ENCODE measurements at regions not wholly inside any gene's neighbourhood (a gene's known extent, or its start where the extent isn't known, plus 50 kb on each side); places are given as distances from the start of the nearest gene placed in this dataset.

DNA sequence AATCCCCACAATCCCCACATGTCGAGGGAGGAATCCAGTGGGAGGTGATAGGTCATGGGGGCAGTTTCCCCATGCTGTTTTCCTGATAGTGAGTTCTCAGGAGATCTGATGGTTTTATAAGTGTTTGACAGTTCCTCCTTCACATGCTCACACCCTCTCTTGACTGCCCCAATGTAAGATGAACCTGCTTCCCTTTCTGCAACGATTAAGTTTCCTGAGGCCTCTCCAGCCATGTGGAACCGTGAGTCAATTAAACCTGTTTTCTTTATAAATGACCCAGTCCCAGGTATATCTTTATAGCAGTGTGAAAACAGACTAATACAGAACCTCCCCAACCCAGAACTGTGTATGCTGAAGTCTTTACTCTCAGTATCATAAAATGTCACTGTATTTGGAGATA is 289.5 kb upstream of the MMADHC start:
- Histone ChIP-seq H3K4me3 (no peak overlapping the region), H3K27me3 (no peaks in the 10 kb centered on the region), H3K4me1 (no peaks in the 10 kb centered on the region), H3K9me3 (no peaks in the 10 kb centered on the region), H3K36me3 (no peaks in the 10 kb centered on the region), H3K27ac (no peak overlapping the region)
- in situ Hi-C loops (cut with MboI; ENCODE audit: low pct_ligation_motif_present in 1 of 4, low pct_unique_long_range_greater_than_20kb in 1 of 4, low sequenced_read_pairs in 3 of 4): no loop called here
- no peak for DNase-seq
- TF ChIP-seq POLR2AphosphoS5 (IDR thresholded peaks at IDR 0.05): no peak
- no peak for TF ChIP-seq POLR2A (IDR thresholded peaks at IDR 0.05)
- TF ChIP-seq, protein P1, sequence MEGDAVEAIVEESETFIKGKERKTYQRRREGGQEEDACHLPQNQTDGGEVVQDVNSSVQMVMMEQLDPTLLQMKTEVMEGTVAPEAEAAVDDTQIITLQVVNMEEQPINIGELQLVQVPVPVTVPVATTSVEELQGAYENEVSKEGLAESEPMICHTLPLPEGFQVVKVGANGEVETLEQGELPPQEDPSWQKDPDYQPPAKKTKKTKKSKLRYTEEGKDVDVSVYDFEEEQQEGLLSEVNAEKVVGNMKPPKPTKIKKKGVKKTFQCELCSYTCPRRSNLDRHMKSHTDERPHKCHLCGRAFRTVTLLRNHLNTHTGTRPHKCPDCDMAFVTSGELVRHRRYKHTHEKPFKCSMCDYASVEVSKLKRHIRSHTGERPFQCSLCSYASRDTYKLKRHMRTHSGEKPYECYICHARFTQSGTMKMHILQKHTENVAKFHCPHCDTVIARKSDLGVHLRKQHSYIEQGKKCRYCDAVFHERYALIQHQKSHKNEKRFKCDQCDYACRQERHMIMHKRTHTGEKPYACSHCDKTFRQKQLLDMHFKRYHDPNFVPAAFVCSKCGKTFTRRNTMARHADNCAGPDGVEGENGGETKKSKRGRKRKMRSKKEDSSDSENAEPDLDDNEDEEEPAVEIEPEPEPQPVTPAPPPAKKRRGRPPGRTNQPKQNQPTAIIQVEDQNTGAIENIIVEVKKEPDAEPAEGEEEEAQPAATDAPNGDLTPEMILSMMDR (IDR thresholded peaks at IDR 0.05): no peak
- no peak for TF ChIP-seq EP300 (IDR thresholded peaks at IDR 0.05; ENCODE audit: low read depth)
- intact Hi-C loops (cut with DNase I; ENCODE audit: low total_unique reads): no loop called here
- 46 to 47% methylated on average over 2 to 3 of the region's 3 CpGs for WGBS, 2 donors (ENCODE audit: low coverage in 1 of 2)

DNA sequence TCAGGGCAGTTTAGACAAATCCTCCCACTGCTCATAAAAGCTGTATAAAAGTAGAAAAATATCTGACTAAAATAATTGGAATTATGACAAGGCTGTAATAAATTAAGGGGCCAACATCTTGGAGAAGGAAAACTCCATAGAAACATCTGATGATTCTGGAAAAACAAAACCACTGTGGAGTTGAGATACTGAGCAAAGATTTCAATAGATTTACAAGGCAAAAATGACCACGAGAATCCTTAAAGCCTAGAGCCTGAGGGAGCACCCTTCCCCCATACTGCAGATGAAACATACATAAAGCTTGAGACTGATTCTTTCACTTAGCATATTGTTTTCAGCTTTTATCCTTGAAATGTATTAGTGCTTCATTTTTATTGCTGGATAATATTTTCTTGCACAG is 286.4 kb upstream of the MMADHC start:
- intact Hi-C loops (cut with DNase I; ENCODE audit: low total_unique reads): no loop called here
- no peak overlapping the region for H3K27ac ChIP-seq
- H3K4me1 ChIP-seq: no peaks in the 10 kb centered on the region
- WGBS, 2 donors (ENCODE audit: low coverage in 1 of 2): 48 to 57% methylated on average over 1 of the region's 1 CpG
- TF ChIP-seq EP300 (IDR thresholded peaks at IDR 0.05; ENCODE audit: low read depth): no peak
- no peak for TF ChIP-seq POLR2AphosphoS5 (IDR thresholded peaks at IDR 0.05)
- TF ChIP-seq, protein P1 (IDR thresholded peaks at IDR 0.05): no peak
- no peak for TF ChIP-seq POLR2A (IDR thresholded peaks at IDR 0.05)
- no peaks in the 10 kb centered on the region for H3K36me3 ChIP-seq
- no peak overlapping the region for H3K4me3 ChIP-seq
- H3K27me3 ChIP-seq: no peaks in the 10 kb centered on the region
- no peak for DNase-seq
- H3K9me3 ChIP-seq: no peaks in the 10 kb centered on the region
- in situ Hi-C loops (cut with MboI; ENCODE audit: low pct_ligation_motif_present in 1 of 4, low pct_unique_long_range_greater_than_20kb in 1 of 4, low sequenced_read_pairs in 3 of 4): no loop called here

DNA sequence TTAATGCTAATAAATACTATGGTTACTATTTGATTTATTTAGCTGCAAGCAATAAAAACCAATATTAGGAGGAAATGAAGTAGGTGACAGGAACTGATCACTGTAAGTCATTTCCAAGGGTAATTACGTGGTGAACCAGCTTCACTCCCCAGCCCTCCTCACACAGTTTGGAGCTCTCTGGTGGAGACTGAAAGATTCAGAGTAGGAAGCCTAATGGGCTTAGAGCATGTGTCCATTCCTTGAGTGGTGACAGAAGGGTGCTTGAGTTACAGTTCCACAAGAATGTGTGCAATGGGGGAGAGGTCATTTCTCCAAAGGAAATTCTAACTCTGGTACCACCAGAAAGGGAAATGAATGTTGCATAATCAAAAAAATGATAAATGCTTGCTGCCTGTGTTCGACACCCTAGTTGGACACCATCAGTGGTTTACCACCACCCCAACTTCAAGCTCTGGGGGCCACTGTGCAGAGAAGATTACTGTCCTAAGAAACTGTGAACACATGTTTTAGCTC is 285.1 kb upstream of the MMADHC start:
- H3K36me3 ChIP-seq: no peaks in the 10 kb centered on the region
- TF ChIP-seq EP300 (IDR thresholded peaks at IDR 0.05; ENCODE audit: low read depth) (no peak), POLR2A (IDR thresholded peaks at IDR 0.05) (no peak), POLR2AphosphoS5 (IDR thresholded peaks at IDR 0.05) (no peak)
- TF ChIP-seq, protein P1 (IDR thresholded peaks at IDR 0.05): no peak
- intact Hi-C loops (cut with DNase I; ENCODE audit: low total_unique reads): no loop called here
- no peak overlapping the region for H3K27ac ChIP-seq
- no peaks in the 10 kb centered on the region for H3K9me3 ChIP-seq
- H3K4me1 ChIP-seq: no peaks in the 10 kb centered on the region
- H3K4me3 ChIP-seq: no peak overlapping the region
- DNase-seq: no peak
- WGBS, 2 donors (ENCODE audit: low coverage in 1 of 2): 63 to 71% methylated on average over 2 of the region's 2 CpGs
- H3K27me3 ChIP-seq: no peaks in the 10 kb centered on the region
- in situ Hi-C loops (cut with MboI; ENCODE audit: low pct_ligation_motif_present in 1 of 4, low pct_unique_long_range_greater_than_20kb in 1 of 4, low sequenced_read_pairs in 3 of 4): no loop called here

DNA sequence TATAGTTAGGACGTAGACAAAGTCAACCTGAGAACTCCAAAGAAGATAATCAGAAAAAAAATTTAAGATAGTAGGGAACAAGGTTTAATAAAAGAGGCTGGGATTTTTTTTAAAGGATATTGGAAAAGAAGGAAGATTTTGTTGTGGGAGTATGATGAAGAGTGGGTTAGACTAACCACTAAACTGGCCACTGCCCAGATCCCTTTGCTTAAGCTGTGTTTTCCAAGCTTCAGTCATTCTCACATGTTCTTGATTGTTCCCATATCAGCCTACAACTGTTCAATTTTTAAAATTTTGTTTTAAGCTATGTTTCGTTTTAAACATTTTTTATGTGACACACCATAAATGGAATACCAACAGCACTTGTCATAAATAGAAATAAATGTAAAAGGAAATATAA is 284.5 kb upstream of the MMADHC start:
- TF ChIP-seq POLR2A (IDR thresholded peaks at IDR 0.05) (no peak), EP300 (IDR thresholded peaks at IDR 0.05; ENCODE audit: low read depth) (no peak), POLR2AphosphoS5 (IDR thresholded peaks at IDR 0.05) (no peak)
- TF ChIP-seq, protein P1 (IDR thresholded peaks at IDR 0.05): no peak

More for the DNA sequence above, 284.5 kb upstream of the MMADHC start:
- Histone ChIP-seq H3K9me3 (no peaks in the 10 kb centered on the region), H3K27me3 (no peaks in the 10 kb centered on the region), H3K4me1 (no peaks in the 10 kb centered on the region), H3K4me3 (no peak overlapping the region), H3K36me3 (no peaks in the 10 kb centered on the region), H3K27ac (no peak overlapping the region)
- 52 to 86% methylated on average over 1 to 2 of the region's 2 CpGs for WGBS, 2 donors (ENCODE audit: low coverage in 1 of 2)
- DNase-seq: no peak
- in situ Hi-C loops (cut with MboI; ENCODE audit: low pct_ligation_motif_present in 1 of 4, low pct_unique_long_range_greater_than_20kb in 1 of 4, low sequenced_read_pairs in 3 of 4) (no loop called here), intact Hi-C loops (cut with DNase I; ENCODE audit: low total_unique reads) (no loop called here)
